B cell (primary cell): ENCODE measurements at regions not wholly inside any gene's neighbourhood (a gene's known extent, or its start where the extent isn't known, plus 50 kb on each side); places are given as distances from the start of the nearest gene placed in this dataset.

Experiments used
- ATAC-seq: fragments of 200-7000 bp; cut with Tn5 transposase; one replicate; pipeline ENCODE4 v1.10.0; 2021; ENCODE audit warnings: low read depth, mild to moderate bottlenecking, moderate number of reproducible peaks, moderate library complexity
- CTCF ChIA-PET: fragments of 350-600 bp; sonication (Branson Sonifier 250); formaldehyde crosslinking; loops from one replicate; lab custom pipeline; 2021; ENCODE audit warnings: antibody characterized with exemption, inconsistent platforms; lab: Charles Lee
- POLR2A ChIA-PET: fragments of 350-600 bp; sonication (Branson Sonifier 250); formaldehyde crosslinking; loops from one replicate; lab custom pipeline; 2021; ENCODE audit warnings: antibody characterized with exemption; lab: Charles Lee
- DNase-seq: peaks from one replicate; pipeline ENCODE4 v3.0.0; 2013
- H2AFZ ChIP-seq: 2 replicates; pipeline ENCODE4 v1.6.1; 2012; ENCODE audit warnings: mild to moderate bottlenecking, low read depth, low read length; ENCODE audit not compliant: insufficient read depth, poor library complexity, severe bottlenecking
- H3K27ac ChIP-seq, 2 donors: 1 replicate in 1 of 2; 2 replicates in 1 of 2; pipeline ENCODE4 v1.5.1; 2012 to 2013; ENCODE audit warnings: low read length in 2 of 2, mild to moderate bottlenecking in 2 of 2, moderate library complexity in 1 of 2
- H3K27me3 ChIP-seq, 4 experiments: fragments of 200-600 bp in 1 of 4; sonication (generic) in 1 of 4; replicated peaks in 1 of 4; 1 replicate in 2 of 4; 2 replicates in 2 of 4; pipeline versions ENCODE4 v1.6.1 to v1.7.0; 2013 to 2016; ENCODE audit warnings: low read length in 3 of 4, mild to moderate bottlenecking in 2 of 4, mixed read lengths in 1 of 4, moderate library complexity in 1 of 4; ENCODE audit not compliant: insufficient read depth in 4 of 4, control insufficient read depth in 3 of 4; ENCODE audit errors: control extremely low read depth in 1 of 4
- H3K36me3 ChIP-seq, 2 experiments: replicated peaks in 1 of 2; 1 replicate in 1 of 2; 2 replicates in 1 of 2; pipeline versions ENCODE4 v1.6.1 to v1.7.1; 2013; ENCODE audit warnings: low read length in 1 of 2; ENCODE audit not compliant: insufficient read depth in 2 of 2, control insufficient read depth in 1 of 2; ENCODE audit errors: control extremely low read depth in 1 of 2, extremely low read depth in 1 of 2
- H3K4me1 ChIP-seq, 2 donors: fragments of 200-600 bp in 1 of 2; sonication (generic) in 1 of 2; 1 replicate in 1 of 2; 2 replicates in 1 of 2; pipeline versions ENCODE4 v1.5.1 to v1.6.1; 2013 to 2017; ENCODE audit warnings: low read length in 2 of 2; ENCODE audit not compliant: control insufficient read depth in 2 of 2, insufficient read depth in 2 of 2
- H3K4me2 ChIP-seq: replicated peaks from 2 replicates; pipeline ENCODE3; 2012; ENCODE audit warnings: mild to moderate bottlenecking, low read depth, low read length; ENCODE audit not compliant: poor library complexity, severe bottlenecking
- H3K4me3 ChIP-seq, 5 experiments: fragments of 200-600 bp in 1 of 5; sonication (generic) in 1 of 5; 1 replicate in 3 of 5; 2 replicates in 2 of 5; pipeline versions ENCODE4 v1.5.1 to v1.7.0; 2011 to 2016; ENCODE audit warnings: low read length in 4 of 5, mild to moderate bottlenecking in 4 of 5, low read depth in 2 of 5, control low read depth in 1 of 5, moderate library complexity in 1 of 5; ENCODE audit not compliant: insufficient read depth in 1 of 5; ENCODE audit errors: control extremely low read depth in 1 of 5, extremely low read depth in 1 of 5
- H3K79me2 ChIP-seq: fragments of 200-600 bp; sonication (generic); one replicate; pipeline ENCODE4 v1.6.0; 2016; ENCODE audit warnings: low read length; ENCODE audit not compliant: control insufficient read depth, insufficient read depth
- H3K9ac ChIP-seq: fragments of 200-600 bp; sonication (generic); 2 replicates; pipeline ENCODE4 v1.6.1; 2017; ENCODE audit warnings: mild to moderate bottlenecking, low read length, moderate library complexity
- H3K9me3 ChIP-seq, 3 donors: one replicate each; pipeline versions ENCODE4 v1.6.1 to v1.7.1; 2013; ENCODE audit warnings: low read length in 2 of 3; ENCODE audit not compliant: control insufficient read depth in 2 of 3, insufficient read depth in 1 of 3; ENCODE audit errors: control extremely low read depth in 1 of 3
- H4K20me1 ChIP-seq: 2 replicates; pipeline ENCODE4 v1.6.0; 2012; ENCODE audit warnings: mild to moderate bottlenecking, low read length; ENCODE audit not compliant: insufficient read depth, control insufficient read depth, poor library complexity, severe bottlenecking
- H3K27ac Mint-ChIP-seq: one replicate; pipeline ENCODE4 v1.8.0; 2021; ENCODE audit warnings: mixed read lengths
- H3K27me3 Mint-ChIP-seq: one replicate; pipeline ENCODE4 v1.8.0; 2021; ENCODE audit warnings: mixed read lengths
- H3K4me1 Mint-ChIP-seq: one replicate; pipeline ENCODE4 v1.8.0; 2021; ENCODE audit warnings: mixed read lengths
- H3K4me3 Mint-ChIP-seq: one replicate; pipeline ENCODE4 v1.8.0; 2021; ENCODE audit warnings: mixed read lengths
- H3K9me3 Mint-ChIP-seq: one replicate; pipeline ENCODE4 v1.8.0; 2022; ENCODE audit warnings: mixed read lengths; ENCODE audit not compliant: insufficient read depth
- EZH2 ChIP-seq: IDR thresholded peaks from 2 replicates; pipeline ENCODE4 v1.6.1; 2012; ENCODE audit warnings: borderline replicate concordance, low read depth, mild to moderate bottlenecking, moderate library complexity, low read length; ENCODE audit not compliant: insufficient read depth, poor library complexity, severe bottlenecking
- WGBS: methylation state at CpG from one replicate; pipeline ENCODE4 v1.1.5; 2013; ENCODE audit warnings: missing lambda C conversion rate; ENCODE audit not compliant: insufficient coverage; 5-methylcytosine and 5-hydroxymethylcytosine counted together
- intact Hi-C: fragments of 100-400 bp; cut with micrococcal nuclease; formaldehyde crosslinking; loops from one replicate; pipeline ENCODE4 v1.10.0; 2022
- TF ChIP-seq, protein P1 (sequence below): fragments of 200-600 bp; IDR thresholded peaks from one replicate; pipeline ENCODE4 v1.8.0; 2022; ENCODE audit warnings: antibody characterized with exemption, mild to moderate bottlenecking

DNA sequence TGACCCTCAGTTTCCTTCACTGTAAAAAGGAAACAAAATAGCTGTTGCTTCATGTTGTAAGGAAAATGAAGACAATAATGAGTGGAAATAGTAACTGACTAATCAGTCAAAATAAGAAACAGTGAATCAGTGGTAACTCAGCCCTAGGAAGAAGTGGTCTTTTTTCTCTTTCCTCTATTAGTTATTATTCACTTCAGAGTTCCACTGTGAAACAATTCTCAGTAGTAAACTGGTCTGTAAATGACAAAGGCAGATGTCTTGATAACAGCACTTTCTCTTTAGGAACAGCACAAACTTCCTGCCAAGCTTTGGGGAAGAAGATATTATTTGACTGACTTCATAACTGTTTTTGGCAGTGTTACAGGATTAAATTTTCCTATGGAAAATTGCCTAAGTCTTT is 600.5 kb upstream of the KLHL1 start:
- Histone ChIP-seq H3K9ac (no peak overlapping the region), H3K27ac (no peak overlapping the region), H3K36me3 (no peaks in the 10 kb centered on the region), H3K4me1 (no peaks in the 10 kb centered on the region), H3K4me2 (no peak overlapping the region), H4K20me1 (no peaks in the 10 kb centered on the region), H3K27me3 (no peaks in the 10 kb centered on the region), H3K79me2 (no peaks in the 10 kb centered on the region), H3K4me3 (no peak overlapping the region), H3K9me3 (no peaks in the 10 kb centered on the region), H2AFZ (no peak overlapping the region)
- TF ChIP-seq, protein P1, sequence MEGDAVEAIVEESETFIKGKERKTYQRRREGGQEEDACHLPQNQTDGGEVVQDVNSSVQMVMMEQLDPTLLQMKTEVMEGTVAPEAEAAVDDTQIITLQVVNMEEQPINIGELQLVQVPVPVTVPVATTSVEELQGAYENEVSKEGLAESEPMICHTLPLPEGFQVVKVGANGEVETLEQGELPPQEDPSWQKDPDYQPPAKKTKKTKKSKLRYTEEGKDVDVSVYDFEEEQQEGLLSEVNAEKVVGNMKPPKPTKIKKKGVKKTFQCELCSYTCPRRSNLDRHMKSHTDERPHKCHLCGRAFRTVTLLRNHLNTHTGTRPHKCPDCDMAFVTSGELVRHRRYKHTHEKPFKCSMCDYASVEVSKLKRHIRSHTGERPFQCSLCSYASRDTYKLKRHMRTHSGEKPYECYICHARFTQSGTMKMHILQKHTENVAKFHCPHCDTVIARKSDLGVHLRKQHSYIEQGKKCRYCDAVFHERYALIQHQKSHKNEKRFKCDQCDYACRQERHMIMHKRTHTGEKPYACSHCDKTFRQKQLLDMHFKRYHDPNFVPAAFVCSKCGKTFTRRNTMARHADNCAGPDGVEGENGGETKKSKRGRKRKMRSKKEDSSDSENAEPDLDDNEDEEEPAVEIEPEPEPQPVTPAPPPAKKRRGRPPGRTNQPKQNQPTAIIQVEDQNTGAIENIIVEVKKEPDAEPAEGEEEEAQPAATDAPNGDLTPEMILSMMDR = no peak
- no peak for TF ChIP-seq EZH2
- H3K27me3 Mint-ChIP-seq = no peaks in the 10 kb centered on the region
- intact Hi-C loops = no loop called here
- ChIA-PET CTCF (no interaction called here), POLR2A (no interaction called here)
- ATAC-seq (no peak), DNase-seq (no peak)
- no peak overlapping the region for H3K27ac Mint-ChIP-seq
- no peak overlapping the region for H3K4me3 Mint-ChIP-seq
- H3K4me1 Mint-ChIP-seq = no peaks in the 10 kb centered on the region
- H3K9me3 Mint-ChIP-seq = no peaks in the 10 kb centered on the region

DNA sequence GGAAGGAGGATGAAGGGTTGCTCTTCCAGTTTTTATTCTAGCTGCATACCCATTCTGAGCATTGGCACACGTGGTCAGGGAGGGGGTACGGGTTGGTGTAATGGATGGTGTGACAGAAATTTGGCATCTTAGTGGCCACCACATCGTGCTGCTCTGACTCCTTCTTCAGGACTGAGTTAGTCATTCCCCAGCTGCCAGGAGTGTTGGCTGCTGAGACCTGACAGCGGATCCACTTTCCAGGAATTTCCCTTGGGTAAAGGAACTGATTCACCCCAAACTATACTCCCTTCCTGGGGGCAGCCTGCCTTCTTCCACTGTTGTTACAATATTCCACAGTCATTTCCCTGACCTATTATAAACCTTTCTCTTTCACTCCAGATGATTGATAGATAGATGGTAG is 595.5 kb upstream of the KLHL1 start:
- no peak overlapping the region for H3K4me3 Mint-ChIP-seq
- Histone ChIP-seq H3K79me2 (no peaks in the 10 kb centered on the region), H3K27ac (no peak overlapping the region), H3K4me1 (no peaks in the 10 kb centered on the region), H3K9me3 (no peaks in the 10 kb centered on the region), H3K36me3 (no peaks in the 10 kb centered on the region), H3K4me3 (no peak overlapping the region), H4K20me1 (no peaks in the 10 kb centered on the region), H3K9ac (no peak overlapping the region), H3K4me2 (no peak overlapping the region), H3K27me3 (no peaks in the 10 kb centered on the region), H2AFZ (no peak overlapping the region)
- DNase-seq (no peak), ATAC-seq (no peak)
- H3K27ac Mint-ChIP-seq = no peak overlapping the region
- TF ChIP-seq EZH2 = no peak
- TF ChIP-seq, protein P1 = no peak
- CTCF ChIA-PET = no interaction called here
- POLR2A ChIA-PET = no interaction called here
- intact Hi-C loops = no loop called here
- WGBS = 82% methylated on average over 3 of the region's 4 CpGs
- H3K27me3 Mint-ChIP-seq = no peaks in the 10 kb centered on the region
- H3K4me1 Mint-ChIP-seq = no peaks in the 10 kb centered on the region
- H3K9me3 Mint-ChIP-seq = peaks cover 10% of the 10 kb centered on the region
